ENCODE measurements at regions not wholly inside any gene's neighbourhood (a gene's known extent, or its start where the extent isn't known, plus 50 kb on each side); places are given as distances from the start of the nearest gene placed in this dataset.

DNA sequence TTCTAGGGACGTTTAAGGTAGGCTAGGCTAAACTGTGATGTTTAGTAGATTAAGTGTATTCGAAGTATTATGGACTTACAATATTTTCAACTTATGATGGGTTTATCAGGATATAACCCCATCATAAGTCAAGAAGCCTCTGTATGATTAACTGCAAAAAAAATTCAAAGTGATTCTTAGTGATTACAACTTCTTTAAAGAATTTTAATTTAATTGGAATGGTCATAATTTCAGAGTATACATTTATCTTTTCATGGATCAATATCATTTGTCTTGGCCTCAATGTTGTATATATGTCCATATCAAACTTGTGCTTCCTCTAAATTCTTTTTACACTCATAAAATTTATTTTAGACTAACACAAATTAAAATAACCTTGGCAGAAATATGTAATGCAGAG is 183.3 kb upstream of the LRP1B start:
- no peaks in the 10 kb centered on the region for H3K27me3 Mint-ChIP-seq (ENCODE audit: unreplicated experiment)
- H3K36me3 Mint-ChIP-seq (ENCODE audit: low read depth, unreplicated experiment), result no peaks in the 10 kb centered on the region
- H3K4me1 Mint-ChIP-seq (ENCODE audit: unreplicated experiment), result no peaks in the 10 kb centered on the region
- no peak for DNase-seq (ENCODE audit: low spot score)
- no peak overlapping the region for H3K27ac Mint-ChIP-seq (ENCODE audit: unreplicated experiment)
- TF ChIP-seq, protein P1, sequence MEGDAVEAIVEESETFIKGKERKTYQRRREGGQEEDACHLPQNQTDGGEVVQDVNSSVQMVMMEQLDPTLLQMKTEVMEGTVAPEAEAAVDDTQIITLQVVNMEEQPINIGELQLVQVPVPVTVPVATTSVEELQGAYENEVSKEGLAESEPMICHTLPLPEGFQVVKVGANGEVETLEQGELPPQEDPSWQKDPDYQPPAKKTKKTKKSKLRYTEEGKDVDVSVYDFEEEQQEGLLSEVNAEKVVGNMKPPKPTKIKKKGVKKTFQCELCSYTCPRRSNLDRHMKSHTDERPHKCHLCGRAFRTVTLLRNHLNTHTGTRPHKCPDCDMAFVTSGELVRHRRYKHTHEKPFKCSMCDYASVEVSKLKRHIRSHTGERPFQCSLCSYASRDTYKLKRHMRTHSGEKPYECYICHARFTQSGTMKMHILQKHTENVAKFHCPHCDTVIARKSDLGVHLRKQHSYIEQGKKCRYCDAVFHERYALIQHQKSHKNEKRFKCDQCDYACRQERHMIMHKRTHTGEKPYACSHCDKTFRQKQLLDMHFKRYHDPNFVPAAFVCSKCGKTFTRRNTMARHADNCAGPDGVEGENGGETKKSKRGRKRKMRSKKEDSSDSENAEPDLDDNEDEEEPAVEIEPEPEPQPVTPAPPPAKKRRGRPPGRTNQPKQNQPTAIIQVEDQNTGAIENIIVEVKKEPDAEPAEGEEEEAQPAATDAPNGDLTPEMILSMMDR (IDR thresholded peaks at IDR 0.05; ENCODE audit: unreplicated experiment), result no peak
- no peaks in the 10 kb centered on the region for H3K9me3 Mint-ChIP-seq (ENCODE audit: unreplicated experiment)
- no peak overlapping the region for H3K4me3 Mint-ChIP-seq (ENCODE audit: unreplicated experiment)

DNA sequence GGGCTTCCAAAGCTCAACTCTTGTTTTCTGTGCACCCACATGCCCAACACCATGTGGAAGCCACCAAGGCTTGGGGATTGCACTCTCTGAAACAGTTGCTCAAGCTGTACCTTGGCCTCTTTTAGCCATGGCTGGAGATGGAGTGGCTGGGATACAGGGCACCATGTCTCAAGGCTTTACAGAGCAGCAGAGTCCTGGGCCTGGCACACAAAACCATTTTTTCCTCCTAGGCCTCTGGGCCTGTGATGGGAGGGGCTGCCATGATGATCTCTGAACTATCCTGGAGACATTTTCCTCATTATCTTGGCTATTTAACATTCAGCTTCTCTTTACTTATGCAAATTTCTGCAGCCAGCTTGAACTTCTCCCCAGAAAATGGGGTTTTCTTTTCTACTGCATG is 179.7 kb upstream of the LRP1B start:
- no peaks in the 10 kb centered on the region for H3K9me3 Mint-ChIP-seq (ENCODE audit: unreplicated experiment)
- H3K27me3 Mint-ChIP-seq (ENCODE audit: unreplicated experiment), result no peaks in the 10 kb centered on the region
- no peak overlapping the region for H3K27ac Mint-ChIP-seq (ENCODE audit: unreplicated experiment)
- H3K4me3 Mint-ChIP-seq (ENCODE audit: unreplicated experiment), result no peak overlapping the region
- TF ChIP-seq, protein P1 (IDR thresholded peaks at IDR 0.05; ENCODE audit: unreplicated experiment), result no peak
- H3K36me3 Mint-ChIP-seq (ENCODE audit: low read depth, unreplicated experiment), result no peaks in the 10 kb centered on the region
- no peaks in the 10 kb centered on the region for H3K4me1 Mint-ChIP-seq (ENCODE audit: unreplicated experiment)
- no peak for DNase-seq (ENCODE audit: low spot score)

DNA sequence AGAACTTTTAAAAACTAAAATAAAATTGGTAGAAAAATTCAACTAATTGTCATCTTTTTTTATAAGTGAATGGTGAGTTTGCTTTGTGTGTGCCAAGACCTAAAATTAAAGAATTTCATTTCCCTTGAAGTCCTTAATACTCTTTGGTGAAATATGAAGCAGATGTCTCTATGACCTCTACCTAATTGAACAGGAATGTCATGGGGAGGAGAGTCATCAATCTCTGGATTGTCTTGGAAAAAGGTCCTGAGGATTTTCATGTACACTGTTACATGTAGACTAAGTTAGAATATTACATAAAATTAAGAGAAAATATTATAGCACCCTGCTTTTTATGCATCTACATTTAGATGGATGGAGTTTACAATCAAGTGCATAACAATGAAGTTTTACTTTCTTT is 177.9 kb upstream of the LRP1B start:
- Mint-ChIP-seq H3K27me3 (ENCODE audit: unreplicated experiment) (no peaks in the 10 kb centered on the region), H3K27ac (ENCODE audit: unreplicated experiment) (no peak overlapping the region), H3K9me3 (ENCODE audit: unreplicated experiment) (no peaks in the 10 kb centered on the region), H3K4me1 (ENCODE audit: unreplicated experiment) (no peaks in the 10 kb centered on the region), H3K36me3 (ENCODE audit: low read depth, unreplicated experiment) (no peaks in the 10 kb centered on the region), H3K4me3 (ENCODE audit: unreplicated experiment) (no peak overlapping the region)
- no peak for DNase-seq (ENCODE audit: low spot score)
- TF ChIP-seq, protein P1 (IDR thresholded peaks at IDR 0.05; ENCODE audit: unreplicated experiment), result no peak

DNA sequence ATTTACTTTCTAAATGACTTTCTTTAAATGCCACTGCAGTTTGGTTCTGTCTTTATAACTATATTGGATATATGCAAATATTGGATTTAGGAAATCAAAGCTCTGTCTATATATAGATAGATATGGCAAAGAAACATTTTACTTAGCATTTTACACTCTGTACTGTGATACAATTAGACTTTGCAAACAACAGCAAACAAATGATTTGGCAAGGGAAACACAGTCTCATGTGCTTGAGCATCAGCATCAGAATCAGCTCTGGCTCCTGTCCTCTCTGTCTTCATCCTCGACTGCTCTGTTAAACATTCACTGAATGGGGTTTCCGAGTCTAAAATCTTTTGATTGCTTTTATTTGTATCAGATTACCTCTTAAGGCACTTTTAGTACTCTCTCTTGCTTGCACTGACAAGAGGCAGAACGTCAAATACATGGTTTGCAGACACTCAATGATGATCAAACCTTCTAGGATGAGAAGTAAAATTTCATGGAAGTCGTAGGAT is 176.8 kb upstream of the LRP1B start:
- TF ChIP-seq, protein P1 (IDR thresholded peaks at IDR 0.05; ENCODE audit: unreplicated experiment), result no peak
- no peak overlapping the region for H3K4me3 Mint-ChIP-seq (ENCODE audit: unreplicated experiment)
- H3K27ac Mint-ChIP-seq (ENCODE audit: unreplicated experiment), result no peak overlapping the region
- H3K4me1 Mint-ChIP-seq (ENCODE audit: unreplicated experiment), result no peaks in the 10 kb centered on the region
- no peak for DNase-seq (ENCODE audit: low spot score)
- H3K9me3 Mint-ChIP-seq (ENCODE audit: unreplicated experiment), result no peaks in the 10 kb centered on the region
- H3K27me3 Mint-ChIP-seq (ENCODE audit: unreplicated experiment), result no peaks in the 10 kb centered on the region
- no peaks in the 10 kb centered on the region for H3K36me3 Mint-ChIP-seq (ENCODE audit: low read depth, unreplicated experiment)

DNA sequence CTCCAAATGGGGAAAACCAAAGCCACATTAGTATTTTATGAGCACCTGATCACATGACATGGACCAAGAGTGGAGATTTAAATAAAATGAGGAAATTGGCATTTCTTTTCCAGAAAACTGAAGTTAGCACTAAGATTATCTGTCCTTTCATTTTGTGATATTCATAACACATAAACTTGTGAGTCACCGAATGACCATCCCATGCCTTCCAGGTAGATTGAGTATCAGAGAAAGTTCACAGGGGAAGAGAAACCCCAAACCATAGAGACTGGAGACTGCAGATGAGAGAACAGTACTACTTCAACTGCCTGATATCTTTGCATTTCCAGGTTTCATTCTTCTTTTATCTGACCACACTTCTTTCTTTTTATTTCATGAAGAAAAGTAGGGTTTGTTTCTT is 176.3 kb upstream of the LRP1B start:
- H3K27me3 Mint-ChIP-seq (ENCODE audit: unreplicated experiment), result no peaks in the 10 kb centered on the region
- H3K27ac Mint-ChIP-seq (ENCODE audit: unreplicated experiment), result no peak overlapping the region
- H3K36me3 Mint-ChIP-seq (ENCODE audit: low read depth, unreplicated experiment), result no peaks in the 10 kb centered on the region
- H3K9me3 Mint-ChIP-seq (ENCODE audit: unreplicated experiment), result no peaks in the 10 kb centered on the region
- no peaks in the 10 kb centered on the region for H3K4me1 Mint-ChIP-seq (ENCODE audit: unreplicated experiment)
- no peak for DNase-seq (ENCODE audit: low spot score)
- no peak overlapping the region for H3K4me3 Mint-ChIP-seq (ENCODE audit: unreplicated experiment)
- TF ChIP-seq, protein P1 (IDR thresholded peaks at IDR 0.05; ENCODE audit: unreplicated experiment), result no peak

All from endothelial cell (in vitro differentiated cells).